Adrenal gland (tissue), 5 donors: ENCODE measurements at regions not wholly inside any gene's neighbourhood (a gene's known extent, or its start where the extent isn't known, plus 50 kb on each side); places are given as distances from the start of the nearest gene placed in this dataset.

Experiments used
- CTCF ChIP-seq, 6 experiments: fragments of 450-650 bp in 4 of 6; fragments of 200-600 bp in 2 of 6; sonication (generic) in 1 of 6; IDR thresholded peaks; 1 replicate in 5 of 6; 2 replicates in 1 of 6; pipeline versions ENCODE4 v1.5.1 to v1.8.0; 2016 to 2021; ENCODE audit warnings: antibody characterized with exemption in 6 of 6, mild to moderate bottlenecking in 2 of 6, moderate library complexity in 1 of 6
- POLR2A ChIP-seq, 2 donors: fragments of 450-650 bp; IDR thresholded peaks; one replicate each; pipeline ENCODE4 v1.6.1; 2017; ENCODE audit warnings: antibody characterized with exemption in 2 of 2, mild to moderate bottlenecking in 2 of 2, moderate library complexity in 1 of 2
- donor health status: DM: no; HTN: no; CAD: no.

GRCh38 chr3:28850186-28850585 is 430.7 kb upstream of the RBMS3 start:
- TF ChIP-seq CTCF (IDR thresholded peaks at IDR 0.05): no peak
- no peak for TF ChIP-seq POLR2A (IDR thresholded peaks at IDR 0.05)
